Ishikawa (cell line): ENCODE measurements at regions not wholly inside any gene's neighbourhood (a gene's known extent, or its start where the extent isn't known, plus 50 kb on each side); places are given as distances from the start of the nearest gene placed in this dataset.

Experiments used
- EP300 ChIP-seq: IDR thresholded peaks from 2 replicates; pipeline ENCODE4 v1.6.1; 2012; ENCODE audit warnings: borderline replicate concordance
- NFIC ChIP-seq: IDR thresholded peaks from 2 replicates; pipeline ENCODE4 v1.6.1; 2012
- RAD21 ChIP-seq: IDR thresholded peaks from 2 replicates; pipeline ENCODE4 v1.6.1; 2012; ENCODE audit warnings: low read depth
- REST ChIP-seq: IDR thresholded peaks from 2 replicates; pipeline ENCODE4 v1.6.1; 2012; ENCODE audit warnings: low read depth, mild to moderate bottlenecking
- TAF1 ChIP-seq: IDR thresholded peaks from 2 replicates; pipeline ENCODE4 v1.6.1; 2012; ENCODE audit warnings: low read depth, mild to moderate bottlenecking
- ZBTB7A ChIP-seq: IDR thresholded peaks from 2 replicates; pipeline ENCODE4 v1.6.1; 2012; ENCODE audit warnings: low read depth

- TF ChIP-seq NFIC (no peak), REST (no peak), TAF1 (no peak), RAD21 (no peak), ZBTB7A (no peak), EP300 (no peak)
These were observed 268.0 kb downstream of the HTR7 start for GRCh38 chr10:90589825-90590224.
